Left cardiac atrium (tissue), 4 donors: ENCODE measurements at regions not wholly inside any gene's neighbourhood (a gene's known extent, or its start where the extent isn't known, plus 50 kb on each side); places are given as distances from the start of the nearest gene placed in this dataset.
"Not testable (repeated sequence)": the region's sequence is repeated elsewhere in the genome, so short reads cannot be mapped to it uniquely, and the experiment has no call there.

Experiments used
- ATAC-seq, 2 donors: fragments of 200-7000 bp; cut with Tn5 transposase; one replicate each; pipeline ENCODE4 v1.9.1; 2020; ENCODE audit warnings: mild to moderate bottlenecking in 2 of 2, moderate library complexity in 2 of 2
- DNase-seq: peaks from one replicate; pipeline ENCODE4 v3.0.0-alpha.2; 2020
- intact Hi-C, 2 donors: fragments of 100-400 bp; cut with DNase I; formaldehyde crosslinking; loops; one replicate each; pipeline versions ENCODE4 v1.14.1 to v1.15.1; 2022 to 2023
- donor health status: DM: no; HTN: yes; CAD: no.
- donor health status: DM: no; HTN: yes; CAD: no; lungs with severe emphysema.
- donor health status: DM: yes; HTN: yes; CAD: no.
- donor health status: Dilated cardiomyopathy.

- DNase-seq (no peak), ATAC-seq (no peak)
- intact Hi-C loops = no loop called here
These were observed 68.3 kb upstream of the ARL4C start for GRCh38 chr2:234565201-234565600.

GRCh38 chr2:234564699-234565098 lies 67.8 kb upstream of the ARL4C start:
- DNase-seq (no peak), ATAC-seq (no peak)
- intact Hi-C loops = no loop called here

- no peak for DNase-seq
- ATAC-seq = no peak
- intact Hi-C loops = no loop called here
These were observed 62.7 kb upstream of the ARL4C start for GRCh38 chr2:234559609-234560008.

- intact Hi-C loops = no loop called here
- no peak for ATAC-seq
- no peak for DNase-seq
These were observed 61.8 kb upstream of the ARL4C start for GRCh38 chr2:234558642-234559041.

DNA sequence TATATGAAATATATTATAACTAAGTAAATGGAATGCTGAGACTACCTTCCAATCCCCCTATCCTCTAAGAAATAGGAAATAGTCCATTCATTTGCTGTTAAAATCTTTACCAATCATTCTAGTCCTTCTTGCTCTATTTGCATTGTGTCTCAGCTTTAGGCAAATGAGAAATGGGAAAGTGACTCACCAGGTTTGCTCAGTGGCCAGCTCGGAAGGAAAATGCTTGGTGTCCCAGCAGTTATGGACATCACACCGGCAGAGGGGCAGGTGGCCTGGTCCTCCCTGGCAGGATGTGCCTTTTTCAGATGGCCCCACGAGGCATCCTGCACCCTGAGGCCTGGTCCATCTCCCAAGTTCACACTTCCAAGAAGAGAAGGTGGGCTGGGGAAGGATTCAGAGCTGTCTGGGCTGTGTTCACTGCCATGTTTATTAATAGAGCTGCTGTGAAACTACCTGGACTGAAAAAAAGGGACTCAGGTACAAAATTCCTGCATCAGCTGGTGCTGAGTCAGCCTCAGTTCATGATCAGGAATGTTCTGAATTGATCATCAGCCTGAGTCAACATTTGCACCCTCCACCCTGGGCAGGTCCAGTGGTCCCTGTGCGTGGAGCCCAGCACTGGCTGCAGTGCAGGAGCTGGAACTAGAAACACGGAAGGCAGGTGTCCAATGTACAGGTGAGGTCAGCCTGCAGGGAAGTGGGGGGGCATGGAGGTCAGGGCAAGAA lies 60.1 kb upstream of the ARL4C start:
- ATAC-seq (no peak), DNase-seq (no peak)
- intact Hi-C loops = no loop called here

DNA sequence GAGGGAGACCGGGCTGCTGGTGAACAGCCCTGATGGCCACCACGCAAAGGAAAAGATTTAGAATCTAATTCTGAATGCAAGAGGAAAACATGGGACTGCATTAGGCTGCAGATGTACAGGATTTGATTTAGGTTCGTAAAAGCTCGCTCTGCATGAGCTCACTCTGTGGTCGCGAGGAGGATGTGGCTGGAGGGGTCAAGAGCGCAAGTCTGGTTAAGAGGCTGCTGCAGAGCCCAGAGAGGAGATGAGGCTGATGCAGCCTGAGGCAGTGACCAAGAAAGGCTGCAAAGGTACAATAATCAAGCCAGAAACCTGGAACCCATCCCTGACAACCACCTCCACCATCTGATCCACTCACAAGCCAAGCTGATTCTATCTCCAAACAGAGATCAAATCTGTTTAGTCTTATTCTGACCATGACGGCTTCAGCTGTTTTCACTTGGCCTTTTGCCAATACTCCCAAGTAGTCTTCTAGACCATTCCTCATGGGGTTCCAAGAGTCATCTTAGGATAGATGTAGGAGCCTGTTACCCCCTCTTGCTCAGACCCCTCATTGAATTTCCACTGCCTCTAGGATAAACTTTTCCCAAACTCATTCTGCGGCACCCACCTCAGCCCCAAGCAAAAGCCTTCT lies 58.9 kb upstream of the ARL4C start:
- intact Hi-C loops = no loop called here
- ATAC-seq = no peak
- no peak for DNase-seq

DNA sequence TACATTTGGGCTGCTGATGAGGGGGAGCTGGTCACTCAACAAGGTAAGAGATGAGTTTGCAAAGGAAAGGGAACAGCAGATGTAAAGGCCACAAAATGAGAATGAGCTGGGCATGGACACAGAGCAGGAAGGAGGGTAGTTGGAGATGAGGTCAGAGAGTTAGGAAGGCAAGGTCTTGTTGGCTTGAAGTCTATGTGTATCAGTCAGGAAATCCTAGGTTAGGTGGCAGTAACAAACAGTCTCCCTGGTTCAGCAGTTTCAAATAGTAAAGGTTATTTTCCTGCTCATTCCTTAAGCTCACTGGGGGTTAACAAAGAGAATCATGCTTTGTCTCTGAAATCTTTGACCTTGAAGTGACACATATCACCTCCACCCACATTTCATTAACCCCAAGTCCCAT lies 58.3 kb upstream of the ARL4C start:
- no peak for ATAC-seq

DNA sequence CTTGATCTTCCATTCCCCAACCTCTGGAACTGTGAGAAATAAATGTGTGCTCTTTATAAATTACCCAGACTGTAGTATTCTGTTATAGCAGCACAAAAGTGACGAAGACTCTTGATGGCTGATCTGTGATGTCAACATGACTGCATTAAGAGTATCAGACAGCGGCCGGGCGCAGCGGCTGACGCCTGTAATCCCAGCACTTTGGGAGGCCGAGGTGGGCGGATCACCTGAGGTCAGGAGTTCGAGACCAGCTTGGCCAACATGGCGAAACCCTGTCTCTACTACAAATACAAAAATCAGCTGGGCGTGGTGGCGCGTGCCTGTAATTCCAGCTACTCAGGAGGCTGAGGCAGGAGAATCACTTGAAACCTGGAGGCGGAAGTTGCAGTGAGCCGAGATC lies 56.3 kb upstream of the ARL4C start:
- DNase-seq, ATAC-seq: not testable (repeated sequence)
- intact Hi-C loops = loop anchor here in 1 of 2 donors (5.0 kb wide), 1 partner anchor 554 kb away; no protein-coding TSS in a partner anchor

More for the DNA sequence above, 58.3 kb upstream of the ARL4C start:
- no peak for DNase-seq
- intact Hi-C loops = no loop called here

DNA sequence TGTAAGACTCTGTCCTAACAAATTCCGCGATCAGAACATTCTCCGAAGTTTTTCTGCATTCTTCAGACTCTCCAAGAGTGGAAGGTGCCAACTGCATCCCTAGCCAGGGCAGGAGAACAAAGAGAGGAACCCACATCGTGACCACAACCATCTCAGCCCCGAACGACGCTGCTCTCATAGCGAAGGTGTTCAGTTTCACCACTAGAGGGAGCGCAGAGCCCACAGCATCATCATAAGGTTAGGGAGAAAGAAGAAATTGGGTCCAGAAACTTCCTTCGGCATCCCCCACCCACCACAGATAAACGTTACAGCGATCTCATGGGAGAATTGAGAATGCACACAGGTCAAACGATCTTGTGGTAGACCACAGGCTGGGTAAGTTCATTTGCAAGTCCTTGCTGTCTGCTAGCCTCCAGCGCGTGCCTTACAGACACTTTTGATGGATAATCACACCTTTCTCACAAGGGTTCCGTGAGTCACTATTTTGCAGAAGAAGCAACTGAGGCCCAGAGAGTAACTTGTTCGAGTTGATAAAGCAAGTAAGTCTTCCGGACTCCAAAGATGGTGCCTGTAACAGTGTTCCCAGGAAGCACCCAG lies 53.7 kb upstream of the ARL4C start:
- DNase-seq (peak; percentile 53), ATAC-seq (peak; percentile 80 to 83)
- intact Hi-C loops = loop anchor here (2.0 to 5.0 kb wide), 3 partner anchors 556 to 564 kb away; no protein-coding TSS in a partner anchor

DNA sequence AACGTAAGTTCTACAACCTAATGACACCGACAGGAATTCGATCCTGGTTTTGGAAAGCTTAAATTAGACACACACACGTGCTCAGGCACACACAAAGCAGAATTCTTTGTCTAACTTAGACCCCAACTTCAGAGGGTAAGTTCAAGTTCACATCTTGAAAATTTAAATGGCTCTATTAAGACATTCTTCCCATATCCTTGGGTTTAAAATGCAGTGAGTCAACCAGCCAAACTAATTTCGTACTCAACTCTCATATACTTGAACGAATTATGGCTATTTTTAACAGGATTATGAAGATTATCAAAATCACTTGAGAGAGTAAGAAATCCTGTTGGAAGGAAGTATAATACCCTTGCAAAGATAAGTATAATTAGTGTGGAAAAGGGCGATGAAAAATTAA lies 53.2 kb upstream of the ARL4C start:
- intact Hi-C loops = loop anchor here (2.0 to 5.0 kb wide), 3 partner anchors 557 to 565 kb away; no protein-coding TSS in a partner anchor
- DNase-seq = no peak
- ATAC-seq = no peak

- intact Hi-C loops = loop anchor here in 1 of 2 donors (5.0 kb wide), 1 partner anchor 568 kb away; no protein-coding TSS in a partner anchor
- DNase-seq (peak; percentile 25), ATAC-seq (peak in 1 of 2 donors; percentile 85)
These were observed 52.0 kb upstream of the ARL4C start for GRCh38 chr2:234548695-234549420.

DNA sequence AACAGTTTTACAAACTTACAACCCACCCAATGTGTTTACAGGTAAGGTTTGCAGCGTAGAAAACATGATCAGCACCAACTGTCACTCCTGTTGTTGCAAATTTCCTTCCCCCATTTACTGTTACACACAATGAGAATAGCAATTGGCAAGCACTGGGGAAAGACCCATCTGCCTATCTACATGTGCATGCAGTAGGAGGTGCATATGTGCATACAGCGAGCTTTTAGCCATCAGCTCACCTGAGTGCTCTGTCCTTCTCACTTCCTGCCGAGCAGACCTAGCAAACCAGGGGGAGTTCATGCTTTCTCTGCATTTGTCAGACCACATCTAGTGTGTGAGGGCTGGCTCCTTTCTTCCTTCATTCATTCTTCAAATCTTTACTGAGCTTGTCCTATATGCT lies 49.9 kb upstream of the ARL4C start:
- intact Hi-C loops = loop anchor here in 1 of 2 donors (5.0 kb wide), 1 partner anchor 571 kb away; no protein-coding TSS in a partner anchor
- ATAC-seq (no peak), DNase-seq (no peak)
